CD8-positive, alpha-beta memory T cell (primary cell): ENCODE measurements at regions not wholly inside any gene's neighbourhood (a gene's known extent, or its start where the extent isn't known, plus 50 kb on each side); places are given as distances from the start of the nearest gene placed in this dataset.

Experiments
- CTCF ChIA-PET: fragments of 350-600 bp; sonication (Branson Sonifier 250); formaldehyde crosslinking; loops from one replicate; lab custom pipeline; 2021; ENCODE audit warnings: antibody characterized with exemption; lab: Charles Lee
- POLR2A ChIA-PET: fragments of 350-600 bp; sonication (Branson Sonifier 250); formaldehyde crosslinking; loops from one replicate; lab custom pipeline; 2021; ENCODE audit warnings: antibody characterized with exemption; lab: Charles Lee
- DNase-seq, 5 donors: peaks; one replicate each; pipeline versions ENCODE4 v3.0.0 to v3.0.0-alpha.2; 2020 to 2022; ENCODE audit warnings: mixed read lengths in 1 of 5
- H3K27ac ChIP-seq: one replicate; pipeline ENCODE4 v1.7.0; 2013; ENCODE audit warnings: low read depth, mild to moderate bottlenecking, low read length, moderate library complexity
- H3K27me3 ChIP-seq: 2 replicates; pipeline ENCODE4 v1.7.0; 2013; ENCODE audit warnings: low read length, mild to moderate bottlenecking; ENCODE audit not compliant: insufficient read depth, poor library complexity, severe bottlenecking
- H3K36me3 ChIP-seq: 2 replicates; pipeline ENCODE4 v1.7.0; 2013; ENCODE audit warnings: mild to moderate bottlenecking, low read length, moderate library complexity; ENCODE audit not compliant: insufficient read depth
- H3K4me1 ChIP-seq: 2 replicates; pipeline ENCODE4 v1.7.0; 2013; ENCODE audit warnings: mild to moderate bottlenecking, low read length, moderate library complexity; ENCODE audit not compliant: insufficient read depth
- H3K4me3 ChIP-seq: 2 replicates; pipeline ENCODE4 v1.7.0; 2013; ENCODE audit warnings: mild to moderate bottlenecking, low read length
- H3K9me3 ChIP-seq: 2 replicates; pipeline ENCODE4 v1.7.0; 2013; ENCODE audit warnings: mild to moderate bottlenecking, low read length
- H3K27ac Mint-ChIP-seq, 8 donors: one replicate each; pipeline ENCODE4 v1.8.0; 2020 to 2021; ENCODE audit warnings: mixed read lengths in 8 of 8, mild to moderate bottlenecking in 6 of 8, inconsistent platforms in 3 of 8, moderate library complexity in 3 of 8
- H3K27me3 Mint-ChIP-seq, 2 donors: one replicate each; pipeline ENCODE4 v1.8.0; 2020 to 2021; ENCODE audit warnings: mixed read lengths in 2 of 2, mild to moderate bottlenecking in 1 of 2, moderate library complexity in 1 of 2
- H3K36me3 Mint-ChIP-seq, 3 donors: one replicate each; pipeline ENCODE4 v1.8.0; 2020 to 2021; ENCODE audit warnings: mixed read lengths in 3 of 3, inconsistent platforms in 1 of 3, mild to moderate bottlenecking in 1 of 3
- H3K4me1 Mint-ChIP-seq, 3 donors: one replicate each; pipeline ENCODE4 v1.8.0; 2020 to 2021; ENCODE audit warnings: mixed read lengths in 3 of 3, inconsistent platforms in 1 of 3, mild to moderate bottlenecking in 1 of 3
- H3K4me3 Mint-ChIP-seq, 7 donors: one replicate each; pipeline ENCODE4 v1.8.0; 2020 to 2021; ENCODE audit warnings: mixed read lengths in 7 of 7, mild to moderate bottlenecking in 6 of 7, moderate library complexity in 4 of 7, inconsistent platforms in 2 of 7
- H3K9me3 Mint-ChIP-seq, 5 donors: one replicate each; pipeline ENCODE4 v1.8.0; 2020 to 2022; ENCODE audit warnings: mixed read lengths in 5 of 5, mild to moderate bottlenecking in 3 of 5, moderate library complexity in 2 of 5, inconsistent platforms in 1 of 5

DNA sequence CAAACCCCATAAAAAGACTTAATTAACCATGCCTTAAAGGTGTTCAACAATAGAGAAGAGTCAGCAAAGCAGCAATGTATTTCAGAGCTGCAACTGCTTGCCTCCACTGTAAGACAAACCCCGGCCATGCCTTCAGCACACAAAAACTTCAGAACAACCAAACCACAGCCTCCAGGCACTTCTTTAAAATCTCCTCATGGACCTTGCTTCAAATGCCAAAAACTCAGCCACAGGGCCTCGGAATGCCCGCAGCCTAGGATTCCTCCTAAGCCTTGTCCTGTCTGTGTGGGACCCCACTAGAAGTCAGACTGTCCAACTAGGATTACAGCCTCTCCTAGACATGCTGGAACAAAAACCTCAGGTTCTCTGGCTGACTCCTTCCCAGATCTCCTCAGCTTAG is 208.1 kb upstream of the DUSP10 start:
- Mint-ChIP-seq H3K9me3 (peaks cover under 1 to 8% (median 6%) of the 10 kb centered on the region in 5 donors), H3K4me3 (no peak overlapping the region), H3K27me3 (peaks cover 0 to 6% of the 10 kb centered on the region in 2 donors), H3K4me1 (no peaks in the 10 kb centered on the region), H3K27ac (peak overlapping the region in 1 of 8 donors; percentile 34), H3K36me3 (peaks cover 0 to 18% (median 0%) of the 10 kb centered on the region in 3 donors)
- Histone ChIP-seq H3K36me3 (no peaks in the 10 kb centered on the region), H3K9me3 (no peaks in the 10 kb centered on the region), H3K27me3 (no peaks in the 10 kb centered on the region), H3K4me1 (no peaks in the 10 kb centered on the region), H3K27ac (no peak overlapping the region), H3K4me3 (no peak overlapping the region)
- ChIA-PET POLR2A (no interaction called here), CTCF (no interaction called here)
- DNase-seq = no peak

DNA sequence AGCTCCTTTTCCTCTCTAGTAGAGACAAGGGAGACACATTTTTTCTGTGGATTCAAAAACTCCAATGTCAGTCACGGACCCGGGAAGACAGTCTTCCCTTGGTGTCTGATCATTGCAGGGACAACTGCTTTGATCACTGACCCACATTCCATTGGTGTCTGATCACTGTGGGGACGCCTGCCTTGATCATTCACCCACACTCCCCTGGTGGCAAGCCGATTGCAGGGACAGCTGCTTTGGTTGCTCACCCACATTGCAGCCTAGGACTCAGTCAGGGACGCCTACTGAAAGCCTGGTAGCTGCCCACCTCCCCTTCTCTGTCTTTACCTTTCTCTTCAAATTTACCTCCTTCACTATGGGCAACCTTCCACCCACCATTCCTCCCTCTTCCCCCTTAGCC is 206.6 kb upstream of the DUSP10 start:
- Mint-ChIP-seq H3K4me3 (no peak overlapping the region), H3K9me3 (peaks cover 13 to 19% (median 17%) of the 10 kb centered on the region in 5 donors), H3K27me3 (peaks cover 0 to 6% of the 10 kb centered on the region in 2 donors), H3K36me3 (peaks cover 0 to 28% (median 0%) of the 10 kb centered on the region in 3 donors), H3K4me1 (no peaks in the 10 kb centered on the region), H3K27ac (peak overlapping the region in 1 of 8 donors; percentile 19)
- Histone ChIP-seq H3K36me3 (no peaks in the 10 kb centered on the region), H3K27ac (no peak overlapping the region), H3K4me3 (no peak overlapping the region), H3K27me3 (no peaks in the 10 kb centered on the region), H3K9me3 (no peaks in the 10 kb centered on the region), H3K4me1 (no peaks in the 10 kb centered on the region)
- CTCF ChIA-PET = no interaction called here
- POLR2A ChIA-PET = no interaction called here
- DNase-seq = no peak

DNA sequence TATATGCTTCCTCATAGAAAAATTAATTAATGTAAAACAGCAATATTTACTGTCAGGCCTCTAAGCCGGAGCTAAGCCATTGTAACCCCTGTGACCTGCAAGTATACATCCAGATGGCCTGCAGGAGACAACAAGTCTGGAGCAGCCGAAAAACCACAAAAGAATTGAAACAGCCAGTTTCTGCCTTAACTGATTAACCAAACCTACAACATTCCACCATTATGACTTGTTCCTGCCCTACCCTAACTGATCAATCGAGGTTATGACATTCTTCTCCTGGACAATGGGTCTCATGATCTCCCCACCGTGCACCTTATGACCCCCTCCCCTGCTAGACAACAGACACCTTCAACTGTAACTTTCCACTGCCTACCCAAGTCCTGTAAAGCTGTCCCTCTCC is 205.8 kb upstream of the DUSP10 start:
- no peaks in the 10 kb centered on the region for H3K27me3 ChIP-seq
- H3K9me3 ChIP-seq = no peaks in the 10 kb centered on the region
- no peak overlapping the region for H3K27ac ChIP-seq
- no peak for DNase-seq
- no peaks in the 10 kb centered on the region for H3K36me3 ChIP-seq
- POLR2A ChIA-PET = no interaction called here
- peaks cover 13 to 21% (median 17%) of the 10 kb centered on the region in 5 donors for H3K9me3 Mint-ChIP-seq
- no peak overlapping the region for H3K27ac Mint-ChIP-seq
- peaks cover 0 to 6% of the 10 kb centered on the region in 2 donors for H3K27me3 Mint-ChIP-seq
- no peaks in the 10 kb centered on the region for H3K4me1 ChIP-seq
- CTCF ChIA-PET = no interaction called here
- H3K4me3 ChIP-seq = no peak overlapping the region
- H3K4me1 Mint-ChIP-seq = no peaks in the 10 kb centered on the region
- peaks cover 0 to 32% (median 0%) of the 10 kb centered on the region in 3 donors for H3K36me3 Mint-ChIP-seq
- no peak overlapping the region for H3K4me3 Mint-ChIP-seq

DNA sequence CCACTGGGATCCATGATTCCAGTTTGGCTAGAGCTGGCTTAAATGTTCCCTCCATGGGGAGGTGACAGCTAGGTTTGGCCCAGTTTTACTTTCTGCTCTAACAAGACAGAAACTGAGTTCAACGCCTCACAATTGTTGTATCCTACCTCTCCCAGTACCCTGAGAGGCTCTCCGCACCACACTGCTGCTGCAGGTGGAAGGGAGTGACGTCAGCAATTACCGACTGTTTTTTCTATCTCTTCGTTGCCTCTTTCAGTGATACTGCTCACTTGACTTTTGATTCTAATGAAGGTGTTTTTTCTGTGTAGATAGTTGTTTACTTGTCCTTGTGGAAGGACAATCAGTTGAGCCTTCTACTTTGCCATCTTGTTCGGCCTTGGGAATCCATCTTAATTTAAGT is 204.9 kb upstream of the DUSP10 start:
- Histone ChIP-seq H3K9me3 (no peaks in the 10 kb centered on the region), H3K27me3 (no peaks in the 10 kb centered on the region), H3K27ac (no peak overlapping the region), H3K4me1 (no peaks in the 10 kb centered on the region), H3K4me3 (no peak overlapping the region), H3K36me3 (no peaks in the 10 kb centered on the region)
- H3K36me3 Mint-ChIP-seq = peaks cover 0 to 32% (median 0%) of the 10 kb centered on the region in 3 donors
- no peak overlapping the region for H3K4me3 Mint-ChIP-seq
- DNase-seq = no peak
- H3K4me1 Mint-ChIP-seq = no peaks in the 10 kb centered on the region
- ChIA-PET CTCF (no interaction called here), POLR2A (no interaction called here)
- H3K9me3 Mint-ChIP-seq = peaks cover 13 to 21% (median 17%) of the 10 kb centered on the region in 5 donors
- H3K27ac Mint-ChIP-seq = no peak overlapping the region
- H3K27me3 Mint-ChIP-seq = peaks cover 0 to 6% of the 10 kb centered on the region in 2 donors

DNA sequence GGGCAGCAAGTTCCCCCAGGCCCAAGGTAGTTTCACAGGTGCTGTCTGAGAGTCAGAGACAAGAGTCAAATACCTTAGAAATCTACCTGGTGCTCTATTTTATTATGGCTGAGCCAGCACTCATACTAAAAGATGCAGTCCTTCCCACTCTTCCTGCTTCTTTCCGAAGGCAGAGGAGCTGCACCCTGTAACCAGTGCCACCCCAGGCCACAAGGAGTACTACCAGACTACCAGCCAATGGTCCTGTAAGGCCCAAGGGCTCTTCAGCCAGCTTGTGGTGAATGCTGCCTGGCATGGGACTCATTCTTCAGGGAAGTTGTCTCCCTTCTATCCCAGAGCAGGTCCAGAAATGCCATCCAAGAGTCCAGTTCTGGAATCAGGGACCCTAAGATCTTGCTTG is 203.8 kb upstream of the DUSP10 start:
- CTCF ChIA-PET = no interaction called here
- Mint-ChIP-seq H3K27ac (no peak overlapping the region), H3K9me3 (peaks cover 13 to 21% (median 17%) of the 10 kb centered on the region in 5 donors)

DNA sequence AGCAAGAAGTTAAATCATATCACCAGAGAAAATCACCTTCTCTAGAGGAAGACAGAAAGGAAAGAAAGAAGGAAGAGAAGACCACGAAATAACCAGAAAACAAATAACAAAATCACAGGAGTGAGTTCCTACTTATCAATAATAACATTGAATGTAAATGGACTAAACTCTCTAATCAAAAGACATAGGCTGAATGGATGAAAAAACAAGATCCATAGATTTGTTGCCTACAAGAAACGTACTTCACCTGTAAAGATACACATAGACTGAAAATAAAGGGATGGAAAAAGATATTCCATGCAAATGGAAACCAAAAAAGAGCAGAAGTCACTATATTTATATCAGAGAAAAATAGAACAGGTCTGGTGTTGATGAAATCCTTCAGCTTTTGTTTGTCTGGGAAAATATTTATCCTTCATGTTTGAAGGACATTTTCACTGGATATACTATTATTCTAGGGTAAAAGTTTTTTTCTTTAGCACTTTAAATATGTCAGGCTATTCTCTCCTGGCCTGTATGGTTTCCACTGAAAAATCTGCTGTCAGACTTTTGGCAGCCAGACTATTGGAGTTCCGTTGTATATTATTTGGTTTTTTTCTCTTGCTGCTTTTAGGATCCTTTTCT is 202.5 kb upstream of the DUSP10 start:
- ChIA-PET POLR2A (no interaction called here), CTCF (no interaction called here)
- H3K27me3 Mint-ChIP-seq = peaks cover 0 to 6% of the 10 kb centered on the region in 2 donors

More for the DNA sequence above, 203.8 kb upstream of the DUSP10 start:
- no peaks in the 10 kb centered on the region for H3K4me1 Mint-ChIP-seq
- peaks cover 0 to 6% of the 10 kb centered on the region in 2 donors for H3K27me3 Mint-ChIP-seq
- POLR2A ChIA-PET = no interaction called here
- H3K27ac ChIP-seq = no peak overlapping the region
- H3K9me3 ChIP-seq = no peaks in the 10 kb centered on the region
- H3K27me3 ChIP-seq = no peaks in the 10 kb centered on the region
- H3K4me3 Mint-ChIP-seq = no peak overlapping the region
- peaks cover 0 to 32% (median 0%) of the 10 kb centered on the region in 3 donors for H3K36me3 Mint-ChIP-seq
- no peak overlapping the region for H3K4me3 ChIP-seq
- H3K4me1 ChIP-seq = no peaks in the 10 kb centered on the region
- H3K36me3 ChIP-seq = no peaks in the 10 kb centered on the region
- no peak for DNase-seq

DNA sequence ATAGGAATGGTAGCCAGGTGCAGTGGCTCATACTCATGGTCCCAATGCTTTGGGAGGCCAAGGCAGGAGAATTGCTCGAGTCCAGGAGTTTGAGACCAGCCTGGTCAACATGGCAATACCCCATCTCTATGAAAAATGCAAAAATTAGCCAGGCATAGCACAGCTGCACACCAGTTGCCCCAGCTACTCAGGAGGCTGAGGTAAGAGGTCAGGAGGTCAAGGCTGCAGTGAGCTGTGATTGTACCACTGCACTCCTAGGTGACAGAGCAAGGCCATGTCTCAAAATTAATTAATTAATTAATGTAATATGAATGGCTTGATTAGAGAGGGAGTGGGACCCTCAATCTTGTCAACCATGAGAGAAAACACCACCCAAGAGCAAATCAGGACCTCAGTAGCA is 198.7 kb upstream of the DUSP10 start:
- Histone ChIP-seq H3K27ac (no peak overlapping the region), H3K36me3 (no peaks in the 10 kb centered on the region), H3K27me3 (no peaks in the 10 kb centered on the region), H3K4me1 (no peaks in the 10 kb centered on the region), H3K4me3 (no peak overlapping the region), H3K9me3 (no peaks in the 10 kb centered on the region)
- CTCF ChIA-PET = no interaction called here
- no peak overlapping the region for H3K27ac Mint-ChIP-seq
- no peak overlapping the region for H3K4me3 Mint-ChIP-seq
- H3K27me3 Mint-ChIP-seq = no peaks in the 10 kb centered on the region
- no peak for DNase-seq
- H3K4me1 Mint-ChIP-seq = no peaks in the 10 kb centered on the region
- POLR2A ChIA-PET = no interaction called here
- H3K36me3 Mint-ChIP-seq = peaks cover 0 to 28% (median 0%) of the 10 kb centered on the region in 3 donors
- peaks cover 13 to 19% (median 17%) of the 10 kb centered on the region in 5 donors for H3K9me3 Mint-ChIP-seq

More for the DNA sequence above, 202.5 kb upstream of the DUSP10 start:
- peaks cover 0 to 32% (median 0%) of the 10 kb centered on the region in 3 donors for H3K36me3 Mint-ChIP-seq
- no peaks in the 10 kb centered on the region for H3K36me3 ChIP-seq
- DNase-seq = no peak
- H3K4me3 Mint-ChIP-seq = no peak overlapping the region
- no peaks in the 10 kb centered on the region for H3K4me1 Mint-ChIP-seq
- H3K4me1 ChIP-seq = no peaks in the 10 kb centered on the region
- H3K9me3 ChIP-seq = no peaks in the 10 kb centered on the region
- H3K27me3 ChIP-seq = no peaks in the 10 kb centered on the region
- H3K9me3 Mint-ChIP-seq = peaks cover 13 to 21% (median 17%) of the 10 kb centered on the region in 5 donors
- H3K4me3 ChIP-seq = no peak overlapping the region
- H3K27ac ChIP-seq = no peak overlapping the region
- no peak overlapping the region for H3K27ac Mint-ChIP-seq

DNA sequence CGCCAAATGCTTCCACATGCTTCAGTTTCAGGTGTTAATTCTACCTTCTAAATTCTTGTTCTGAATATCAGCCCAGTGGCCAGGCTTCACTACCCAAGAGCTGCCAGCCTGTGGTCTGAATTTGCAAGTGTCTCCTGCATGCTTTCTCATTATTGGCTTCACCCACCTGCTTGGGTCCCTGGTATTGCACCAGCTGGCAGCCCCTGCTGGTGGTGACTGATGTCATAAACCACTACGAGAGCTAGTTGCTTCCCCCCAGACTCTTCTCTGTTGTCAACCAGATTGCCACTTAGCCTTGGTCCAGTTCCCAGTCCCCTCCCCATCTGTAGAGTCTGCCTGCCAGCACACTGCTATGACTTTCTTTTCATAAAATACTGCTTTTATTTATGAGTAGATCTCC is 197.7 kb upstream of the DUSP10 start:
- H3K27me3 ChIP-seq = no peaks in the 10 kb centered on the region
- no peaks in the 10 kb centered on the region for H3K9me3 ChIP-seq
- no peak overlapping the region for H3K27ac Mint-ChIP-seq
- POLR2A ChIA-PET = interaction anchor here (0.7 kb wide), 1 partner anchor 198 kb away, joined by 3 read pairs; the partner anchor contains the start of gene DUSP10
- peaks cover 0 to 18% (median 0%) of the 10 kb centered on the region in 3 donors for H3K36me3 Mint-ChIP-seq
- no peaks in the 10 kb centered on the region for H3K36me3 ChIP-seq
- no peak overlapping the region for H3K4me3 Mint-ChIP-seq
- no peak overlapping the region for H3K4me3 ChIP-seq
- H3K4me1 Mint-ChIP-seq = no peaks in the 10 kb centered on the region
- H3K27ac ChIP-seq = no peak overlapping the region
- CTCF ChIA-PET = no interaction called here
- H3K4me1 ChIP-seq = no peaks in the 10 kb centered on the region
- DNase-seq = no peak
- H3K27me3 Mint-ChIP-seq = no peaks in the 10 kb centered on the region
- peaks cover 4 to 13% (median 9%) of the 10 kb centered on the region in 5 donors for H3K9me3 Mint-ChIP-seq
